ENCODE measurements at regions not wholly inside any gene's neighbourhood (a gene's known extent, or its start where the extent isn't known, plus 50 kb on each side); places are given as distances from the start of the nearest gene placed in this dataset.

DNA sequence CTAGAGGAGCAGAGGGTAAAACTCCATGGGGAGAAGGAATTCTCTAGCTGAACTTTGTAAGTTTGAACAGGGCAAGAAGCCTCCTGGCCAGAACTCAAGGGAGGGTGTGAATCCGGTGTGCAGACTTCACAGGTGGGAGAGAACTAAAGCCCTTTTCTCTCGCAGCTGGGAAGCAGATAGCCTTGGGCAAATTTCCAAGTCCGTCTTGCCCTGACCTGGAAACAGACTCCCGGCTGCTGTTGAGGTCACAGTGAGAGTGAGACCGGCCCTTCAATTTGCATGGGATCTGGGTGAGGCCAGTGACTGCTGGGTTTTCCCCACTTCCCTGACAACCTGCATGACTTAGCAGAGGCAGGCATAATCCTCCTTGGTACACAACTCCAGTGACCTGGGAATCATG, 94.5 kb upstream of the ZNF827 start:
- no peak for ATAC-seq
- intact Hi-C loops (cut with DNase I) = loop anchor here (5.0 kb wide), 1 partner anchor 1169 kb away; no protein-coding TSS in a partner anchor
- no peak for DNase-seq (ENCODE audit: low spot score)

- intact Hi-C loops (cut with DNase I) = loop anchor here (5.0 kb wide), 1 partner anchor 1170 kb away; no protein-coding TSS in a partner anchor
- no peak for DNase-seq (ENCODE audit: low spot score)
- ATAC-seq = no peak
Measured at GRCh38 chr4:146032234-146032860, 93.7 kb upstream of the ZNF827 start.

DNA sequence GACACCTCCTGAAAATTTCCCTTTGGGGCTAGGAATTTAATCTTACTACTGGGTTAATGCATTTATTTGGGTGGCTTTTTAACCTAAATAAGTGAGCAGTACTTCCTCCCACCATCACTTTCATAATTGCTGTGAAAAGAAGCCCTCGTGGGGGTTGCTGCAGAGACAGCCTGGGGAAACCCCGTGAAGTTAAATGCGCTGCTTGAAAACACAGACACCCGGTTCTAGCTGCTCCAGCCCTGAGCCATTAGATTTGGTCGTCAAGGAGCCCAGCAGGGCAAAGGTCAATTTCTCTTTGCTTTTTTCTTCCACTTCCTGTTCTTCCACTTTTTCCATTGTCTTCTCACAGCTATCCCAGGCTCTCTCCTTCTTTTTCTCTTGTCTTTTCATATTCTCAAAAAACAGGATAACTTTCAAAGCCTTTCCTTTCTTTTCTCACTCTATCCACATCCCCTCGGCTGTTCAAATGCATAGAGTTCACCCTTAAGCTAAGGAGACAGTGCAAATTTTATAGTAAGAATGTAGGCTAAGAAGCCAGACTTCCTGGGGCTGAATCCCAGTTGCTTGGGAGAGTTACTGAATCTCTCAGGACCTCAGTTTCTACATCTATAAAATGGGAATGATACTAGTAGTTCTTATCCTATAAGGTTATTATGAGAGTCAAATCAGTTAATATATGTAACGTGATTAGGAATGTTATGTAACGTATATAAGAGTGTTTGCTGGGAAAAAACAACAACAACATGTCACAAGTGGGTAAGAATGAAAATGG, 91.5 kb upstream of the ZNF827 start:
- intact Hi-C loops (cut with DNase I) = loop anchor here (5.0 kb wide), 1 partner anchor 1172 kb away; no protein-coding TSS in a partner anchor
- ATAC-seq = no peak

GRCh38 chr4:146029147-146029546, 90.5 kb upstream of the ZNF827 start:
- DNase-seq (ENCODE audit: low spot score) = no peak
- intact Hi-C loops (cut with DNase I) = no loop called here
- ATAC-seq = no peak

More for the DNA sequence above, 91.5 kb upstream of the ZNF827 start:
- no peak for DNase-seq (ENCODE audit: low spot score)

DNA sequence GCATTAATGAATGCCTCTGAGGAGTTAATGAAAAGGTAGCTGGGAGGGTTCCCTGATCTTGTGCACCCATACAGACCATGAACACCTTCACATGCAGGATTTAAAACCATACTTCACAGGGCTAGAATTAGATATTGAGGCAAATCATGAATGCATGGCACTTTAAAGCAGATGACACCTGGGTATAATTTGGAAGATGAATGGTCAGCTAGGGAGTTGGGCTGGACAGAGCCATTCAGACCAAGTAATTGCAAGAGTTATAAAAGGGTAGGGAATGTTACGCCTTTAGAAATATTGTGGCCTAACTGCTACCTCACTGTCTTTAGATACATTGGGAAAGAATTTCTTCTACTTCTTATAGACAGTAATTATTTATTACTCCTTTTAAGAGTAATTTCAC, 89.1 kb upstream of the ZNF827 start:
- DNase-seq (ENCODE audit: low spot score) (no peak), ATAC-seq (no peak)
- intact Hi-C loops (cut with DNase I) = no loop called here

GRCh38 chr4:146023334-146023967, 84.8 kb upstream of the ZNF827 start:
- no peak for DNase-seq (ENCODE audit: low spot score)
- intact Hi-C loops (cut with DNase I) = no loop called here
- ATAC-seq = no peak

GRCh38 chr4:146022541-146022940, 83.9 kb upstream of the ZNF827 start:
- DNase-seq (ENCODE audit: low spot score) (no peak), ATAC-seq (no peak)
- intact Hi-C loops (cut with DNase I) = no loop called here

GRCh38 chr4:146018247-146018646, 79.6 kb upstream of the ZNF827 start:
- ATAC-seq (no peak), DNase-seq (ENCODE audit: low spot score) (no peak)
- intact Hi-C loops (cut with DNase I) = no loop called here

DNA sequence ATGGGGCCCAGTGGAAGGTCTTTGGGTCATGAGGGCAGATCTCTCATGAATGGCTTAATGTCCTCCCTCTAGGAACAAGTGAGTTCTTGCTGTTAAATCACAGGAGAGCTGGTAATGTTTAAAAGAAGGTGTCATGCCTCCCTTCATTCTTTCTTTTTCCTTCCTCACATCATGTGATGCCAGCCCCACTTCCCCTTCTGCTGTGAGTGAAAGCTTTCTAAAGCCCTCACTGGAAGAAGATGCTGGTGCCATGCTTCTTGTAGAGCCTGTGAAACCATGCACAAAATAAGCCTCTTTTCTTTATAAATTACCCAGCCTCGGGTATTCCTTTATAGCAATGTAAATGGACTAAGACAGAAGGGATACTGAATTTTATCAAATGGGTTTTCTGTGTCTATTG, 66.1 kb upstream of the ZNF827 start:
- no peak for DNase-seq (ENCODE audit: low spot score)
- intact Hi-C loops (cut with DNase I) = no loop called here
- no peak for ATAC-seq

DNA sequence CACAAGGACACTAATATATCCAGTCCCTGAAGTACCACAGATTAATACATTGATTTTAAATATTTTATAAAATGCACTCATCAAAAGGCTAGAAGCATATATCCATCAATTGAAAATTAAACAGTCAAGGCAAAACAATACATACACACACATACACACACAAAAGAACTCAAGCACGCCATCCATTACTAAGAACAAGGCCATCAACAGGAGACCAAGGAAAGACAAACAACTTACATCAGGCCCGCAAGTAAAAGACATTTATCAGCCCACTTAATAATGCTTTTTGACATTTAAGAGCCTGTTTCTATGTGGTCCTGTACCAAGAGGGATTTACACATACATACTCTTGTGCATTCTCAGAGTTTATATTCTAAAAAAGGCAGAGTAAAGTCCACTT, 50.0 kb upstream of the ZNF827 start:
- intact Hi-C loops (cut with DNase I) = no loop called here
- ATAC-seq (no peak), DNase-seq (ENCODE audit: low spot score) (no peak)

Measured in sciatic nerve (tissue), 2 donors.